GM18505 (cell line): ENCODE measurements at regions not wholly inside any gene's neighbourhood (a gene's known extent, or its start where the extent isn't known, plus 50 kb on each side); places are given as distances from the start of the nearest gene placed in this dataset.

ENCODE experiments used
- ATAC-seq: cut with Tn5 transposase; IDR thresholded peaks from one replicate; pipeline ENCODE4 v1.9.1; 2021; ENCODE audit not compliant: unreplicated experiment
- POLR2A ChIP-seq: IDR thresholded peaks from 4 replicates; pipeline ENCODE4 v1.6.1; 2011; ENCODE audit warnings: borderline replicate concordance; ENCODE audit not compliant: insufficient read depth, insufficient read length; ENCODE audit errors: extremely low read depth

GRCh38 chr2:196563876-196564275 lies 75.6 kb upstream of the CCDC150 start:
- no peak for ATAC-seq
- no peak for TF ChIP-seq POLR2A

GRCh38 chr2:196565106-196565765 lies 74.3 kb upstream of the CCDC150 start:
- ATAC-seq, result no peak
- no peak for TF ChIP-seq POLR2A

GRCh38 chr2:196565982-196566381 lies 73.5 kb upstream of the CCDC150 start:
- TF ChIP-seq POLR2A, result no peak
- ATAC-seq, result no peak

- no peak for TF ChIP-seq POLR2A
- ATAC-seq, result no peak
Observed at GRCh38 chr2:196566961-196567666, 72.4 kb upstream of the CCDC150 start.

GRCh38 chr2:196568506-196568905 lies 71.0 kb upstream of the CCDC150 start:
- ATAC-seq, result no peak
- no peak for TF ChIP-seq POLR2A

- TF ChIP-seq POLR2A, result no peak
- no peak for ATAC-seq
Observed at GRCh38 chr2:196584903-196585302, 54.6 kb upstream of the CCDC150 start.

GRCh38 chr2:196586511-196586991 lies 53.0 kb upstream of the CCDC150 start:
- no peak for TF ChIP-seq POLR2A
- ATAC-seq, result no peak

- ATAC-seq, result no peak
- no peak for TF ChIP-seq POLR2A
Observed at GRCh38 chr2:196587056-196587455, 52.5 kb upstream of the CCDC150 start.

- TF ChIP-seq POLR2A, result no peak
- ATAC-seq, result no peak
Observed at GRCh38 chr2:196587739-196588138, 51.8 kb upstream of the CCDC150 start.

- no peak for ATAC-seq
- TF ChIP-seq POLR2A, result no peak
Observed at GRCh38 chr2:196589419-196589818, 50.1 kb upstream of the CCDC150 start.
